ENCODE measurements at regions not wholly inside any gene's neighbourhood (a gene's known extent, or its start where the extent isn't known, plus 50 kb on each side); places are given as distances from the start of the nearest gene placed in this dataset.

DNA sequence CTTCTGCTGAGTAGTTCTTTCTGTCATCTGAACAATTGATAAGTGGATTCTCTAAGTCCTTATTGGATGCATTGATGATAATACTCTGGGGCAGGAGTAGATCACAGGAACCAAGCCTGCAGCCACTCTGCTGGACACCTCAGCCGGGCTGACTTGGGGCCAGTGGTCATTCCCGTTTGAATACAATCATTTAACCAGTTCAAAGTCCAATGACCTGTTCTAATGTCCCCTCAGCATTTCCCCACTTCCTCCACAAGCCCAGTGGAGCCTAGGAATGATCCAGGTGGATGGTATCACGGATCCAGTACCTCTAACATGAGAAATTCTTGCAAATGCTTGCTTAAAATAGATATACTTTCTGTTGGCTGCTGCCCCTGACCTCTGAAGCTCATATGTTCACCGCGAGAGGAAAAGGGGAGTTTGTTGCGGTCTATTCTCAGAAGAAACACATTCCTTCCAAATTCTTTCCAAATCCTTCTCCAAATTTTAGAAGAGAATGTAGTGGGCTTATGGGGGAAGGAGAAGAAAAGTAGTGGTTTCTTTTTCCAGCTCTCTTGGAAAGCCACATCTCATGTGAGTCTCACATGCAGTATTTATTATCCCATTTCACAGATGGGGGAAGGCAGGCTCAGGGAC is 170.9 kb downstream of the INHBB start:
- Histone ChIP-seq H3K4me1 (ENCODE audit: control insufficient read depth, insufficient read depth, low read length) (no peaks in the 10 kb centered on the region), H4K20me1 (ENCODE audit: control insufficient read depth, insufficient read depth) (peaks cover 1% of the 10 kb centered on the region; the same call in 1 of the 2 replicates), H3K9ac (ENCODE audit: control insufficient read depth, insufficient read depth, low read length) (no peak overlapping the region), H3K4me3 (no peak overlapping the region), H3K9me3 (replicated peaks; ENCODE audit: control insufficient read depth, insufficient read depth, low read length) (no peaks in the 10 kb centered on the region), H3K27ac (ENCODE audit: control insufficient read depth, insufficient read depth) (no peak overlapping the region), H2AFZ (ENCODE audit: control insufficient read depth, low read depth, low read length) (no peak overlapping the region), H3K4me2 (ENCODE audit: control insufficient read depth, insufficient read depth) (no peak overlapping the region), H3K79me2 (ENCODE audit: control insufficient read depth, insufficient read depth, low read length) (no peaks in the 10 kb centered on the region), H3K27me3 (replicated peaks in 1 of 2; ENCODE audit: control insufficient read depth in 2 of 2, insufficient read depth in 2 of 2, low read length in 1 of 2) (peaks cover 0 to 2% of the 10 kb centered on the region in 2 experiments; a peak in 2 of 4 replicates), H3K36me3 (ENCODE audit: control insufficient read depth in 2 of 2, insufficient read depth in 2 of 2, low read length in 1 of 2) (no peaks in the 10 kb centered on the region)
- no TSS peak for BruUV-seq (replicated peaks)
- intact Hi-C loops (cut with micrococcal nuclease; ENCODE audit: unreplicated experiment) (no loop called here), in situ Hi-C loops (cut with MboI) (no loop called here)
- ATAC-seq (no peak), DNase-seq (ENCODE audit: low read depth, low spot score) (no peak), FAIRE-seq (no peak)
- ChIA-PET SMC1A (ENCODE audit: uncharacterized antibody, unreplicated experiment) (no interaction called here), CTCF (no interaction called here), RAD21 (ENCODE audit: unreplicated experiment) (no interaction called here), POLR2A (no interaction called here)
- WGBS (ENCODE audit: insufficient coverage, insufficient replicate concordance, low lambda C conversion rate, missing lambda C conversion rate), result 35% methylated on average over 6 of the region's 6 CpGs
- TF ChIP-seq KAT2A (conservative IDR thresholded peaks at IDR 0.05; ENCODE audit: control insufficient read depth, low read depth, low read length), result no peak
- TF ChIP-seq, protein P1, sequence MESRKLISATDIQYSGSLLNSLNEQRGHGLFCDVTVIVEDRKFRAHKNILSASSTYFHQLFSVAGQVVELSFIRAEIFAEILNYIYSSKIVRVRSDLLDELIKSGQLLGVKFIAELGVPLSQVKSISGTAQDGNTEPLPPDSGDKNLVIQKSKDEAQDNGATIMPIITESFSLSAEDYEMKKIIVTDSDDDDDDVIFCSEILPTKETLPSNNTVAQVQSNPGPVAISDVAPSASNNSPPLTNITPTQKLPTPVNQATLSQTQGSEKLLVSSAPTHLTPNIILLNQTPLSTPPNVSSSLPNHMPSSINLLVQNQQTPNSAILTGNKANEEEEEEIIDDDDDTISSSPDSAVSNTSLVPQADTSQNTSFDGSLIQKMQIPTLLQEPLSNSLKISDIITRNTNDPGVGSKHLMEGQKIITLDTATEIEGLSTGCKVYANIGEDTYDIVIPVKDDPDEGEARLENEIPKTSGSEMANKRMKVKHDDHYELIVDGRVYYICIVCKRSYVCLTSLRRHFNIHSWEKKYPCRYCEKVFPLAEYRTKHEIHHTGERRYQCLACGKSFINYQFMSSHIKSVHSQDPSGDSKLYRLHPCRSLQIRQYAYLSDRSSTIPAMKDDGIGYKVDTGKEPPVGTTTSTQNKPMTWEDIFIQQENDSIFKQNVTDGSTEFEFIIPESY (IDR thresholded peaks at IDR 0.05), result no peak
- TF ChIP-seq, protein P2, sequence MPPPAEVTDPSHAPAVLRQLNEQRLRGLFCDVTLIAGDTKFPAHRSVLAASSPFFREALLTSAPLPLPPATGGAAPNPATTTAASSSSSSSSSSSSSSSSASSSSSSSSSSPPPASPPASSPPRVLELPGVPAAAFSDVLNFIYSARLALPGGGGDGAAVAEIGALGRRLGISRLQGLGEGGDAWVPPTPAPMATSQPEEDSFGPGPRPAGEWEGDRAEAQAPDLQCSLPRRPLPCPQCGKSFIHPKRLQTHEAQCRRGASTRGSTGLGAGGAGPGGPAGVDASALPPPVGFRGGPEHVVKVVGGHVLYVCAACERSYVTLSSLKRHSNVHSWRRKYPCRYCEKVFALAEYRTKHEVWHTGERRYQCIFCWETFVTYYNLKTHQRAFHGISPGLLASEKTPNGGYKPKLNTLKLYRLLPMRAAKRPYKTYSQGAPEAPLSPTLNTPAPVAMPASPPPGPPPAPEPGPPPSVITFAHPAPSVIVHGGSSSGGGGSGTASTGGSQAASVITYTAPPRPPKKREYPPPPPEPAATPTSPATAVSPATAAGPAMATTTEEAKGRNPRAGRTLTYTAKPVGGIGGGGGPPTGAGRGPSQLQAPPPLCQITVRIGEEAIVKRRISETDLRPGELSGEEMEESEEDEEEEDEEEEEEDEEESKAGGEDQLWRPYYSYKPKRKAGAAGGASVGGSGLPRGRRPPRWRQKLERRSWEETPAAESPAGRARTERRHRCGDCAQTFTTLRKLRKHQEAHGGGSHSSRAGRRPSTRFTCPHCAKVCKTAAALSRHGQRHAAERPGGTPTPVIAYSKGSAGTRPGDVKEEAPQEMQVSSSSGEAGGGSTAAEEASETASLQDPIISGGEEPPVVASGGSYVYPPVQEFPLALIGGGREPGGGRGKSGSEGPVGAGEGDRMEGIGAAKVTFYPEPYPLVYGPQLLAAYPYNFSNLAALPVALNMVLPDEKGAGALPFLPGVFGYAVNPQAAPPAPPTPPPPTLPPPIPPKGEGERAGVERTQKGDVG (CRISPR knock-in tag; IDR thresholded peaks at IDR 0.05), result no peak
- TF ChIP-seq CHD4 (IDR thresholded peaks at IDR 0.05), result no peak
- no peak for TF ChIP-seq STAT1 (conservative IDR thresholded peaks at IDR 0.05)
- TF ChIP-seq SUZ12 (IDR thresholded peaks at IDR 0.05; ENCODE audit: unreplicated experiment), result no peak
- no peak for TF ChIP-seq HDGF (IDR thresholded peaks at IDR 0.05)
- TF ChIP-seq, protein P3, sequence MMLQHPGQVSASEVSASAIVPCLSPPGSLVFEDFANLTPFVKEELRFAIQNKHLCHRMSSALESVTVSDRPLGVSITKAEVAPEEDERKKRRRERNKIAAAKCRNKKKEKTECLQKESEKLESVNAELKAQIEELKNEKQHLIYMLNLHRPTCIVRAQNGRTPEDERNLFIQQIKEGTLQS (IDR thresholded peaks at IDR 0.05; ENCODE audit: borderline replicate concordance, extremely low read depth, low read depth, low read length), result no peak
- TF ChIP-seq, protein P4, sequence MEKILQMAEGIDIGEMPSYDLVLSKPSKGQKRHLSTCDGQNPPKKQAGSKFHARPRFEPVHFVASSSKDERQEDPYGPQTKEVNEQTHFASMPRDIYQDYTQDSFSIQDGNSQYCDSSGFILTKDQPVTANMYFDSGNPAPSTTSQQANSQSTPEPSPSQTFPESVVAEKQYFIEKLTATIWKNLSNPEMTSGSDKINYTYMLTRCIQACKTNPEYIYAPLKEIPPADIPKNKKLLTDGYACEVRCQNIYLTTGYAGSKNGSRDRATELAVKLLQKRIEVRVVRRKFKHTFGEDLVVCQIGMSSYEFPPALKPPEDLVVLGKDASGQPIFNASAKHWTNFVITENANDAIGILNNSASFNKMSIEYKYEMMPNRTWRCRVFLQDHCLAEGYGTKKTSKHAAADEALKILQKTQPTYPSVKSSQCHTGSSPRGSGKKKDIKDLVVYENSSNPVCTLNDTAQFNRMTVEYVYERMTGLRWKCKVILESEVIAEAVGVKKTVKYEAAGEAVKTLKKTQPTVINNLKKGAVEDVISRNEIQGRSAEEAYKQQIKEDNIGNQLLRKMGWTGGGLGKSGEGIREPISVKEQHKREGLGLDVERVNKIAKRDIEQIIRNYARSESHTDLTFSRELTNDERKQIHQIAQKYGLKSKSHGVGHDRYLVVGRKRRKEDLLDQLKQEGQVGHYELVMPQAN (conservative IDR thresholded peaks at IDR 0.05), result no peak
- TF ChIP-seq EZH2 (IDR thresholded peaks at IDR 0.05; ENCODE audit: borderline replicate concordance, control insufficient read depth, low read depth, low read length), result no peak
- TF ChIP-seq NR2C2 (IDR thresholded peaks at IDR 0.05; ENCODE audit: borderline replicate concordance, control insufficient read depth, insufficient read length, low read depth), result no peak
- no peak for TF ChIP-seq BMI1 (IDR thresholded peaks at IDR 0.05; ENCODE audit: borderline replicate concordance)
- no peak for TF ChIP-seq YY1 (IDR thresholded peaks at IDR 0.05; ENCODE audit: low read depth, low read length)
- TF ChIP-seq PAX8 (IDR thresholded peaks at IDR 0.05), result no peak

Measured in GM12878 (cell line).